ENCODE measurements at regions not wholly inside any gene's neighbourhood (a gene's known extent, or its start where the extent isn't known, plus 50 kb on each side); places are given as distances from the start of the nearest gene placed in this dataset.
"Not testable (repeated sequence)": the region's sequence is repeated elsewhere in the genome, so short reads cannot be mapped to it uniquely, and the experiment has no call there.

GRCh38 chrX:3820167-3820566, 106.7 kb upstream of the PRKX start:
- Histone ChIP-seq H3K36me3 (ENCODE audit: control insufficient read depth in 2 of 2, extremely low read depth in 1 of 2, insufficient read depth in 2 of 2, low read length in 2 of 2) (peaks cover 0 to 6% of the 10 kb centered on the region in 2 experiments), H3K4me1 (ENCODE audit: control insufficient read depth, extremely low read depth, insufficient read depth, low read length) (peaks cover 3% of the 10 kb centered on the region), H3K9me1 (replicated peaks; ENCODE audit: control insufficient read depth, extremely low read depth, insufficient read depth, low read length) (no peaks in the 10 kb centered on the region), H3K27ac (ENCODE audit: insufficient read depth, low read depth, low read length) (no peak overlapping the region), H3K79me2 (ENCODE audit: control insufficient read depth, insufficient read depth, low read length) (no peaks in the 10 kb centered on the region), H3K4me3 (replicated peaks in 1 of 3; ENCODE audit: insufficient read depth in 1 of 3, low read depth in 1 of 3, low read length in 3 of 3) (no peak overlapping the region), H3K4me2 (ENCODE audit: insufficient read depth, low read length) (no peak overlapping the region), H3K9me3 (replicated peaks; ENCODE audit: control insufficient read depth, insufficient read depth, low read length) (no peaks in the 10 kb centered on the region), H2AFZ (ENCODE audit: low read depth, low read length) (no peak overlapping the region), H4K20me1 (replicated peaks; ENCODE audit: control insufficient read depth, extremely low read depth, insufficient read depth, low read length) (no peaks in the 10 kb centered on the region), H3K27me3 (ENCODE audit: control insufficient read depth in 2 of 2, insufficient read depth in 2 of 2, low read length in 2 of 2) (no peaks in the 10 kb centered on the region), H3K9ac (replicated peaks; ENCODE audit: extremely low read depth, insufficient read depth, low read length) (no peak overlapping the region)
- FAIRE-seq (no peak), DNase-seq (ENCODE audit: low read depth, low spot score) (no peak)
- no TSS peak for BruUV-seq (replicated peaks)
- dilution Hi-C loops (cut with MboI; ENCODE audit: extremely low pct_ligation_motif_present, low sequenced_read_pairs) = no loop called here
- ChIA-PET CTCF (no interaction called here), POLR2A (no interaction called here)
- intact Hi-C loops (cut with micrococcal nuclease) = no loop called here
- TF ChIP-seq CTCF (IDR thresholded peaks at IDR 0.05; ENCODE audit: extremely low read depth in 1 of 2, insufficient read depth in 1 of 2, low read depth in 1 of 2, low read length in 2 of 2) = no peak
- no peak for TF ChIP-seq FOS (IDR thresholded peaks at IDR 0.05; ENCODE audit: borderline replicate concordance, insufficient read depth, low read length)
- TF ChIP-seq, protein P1, sequence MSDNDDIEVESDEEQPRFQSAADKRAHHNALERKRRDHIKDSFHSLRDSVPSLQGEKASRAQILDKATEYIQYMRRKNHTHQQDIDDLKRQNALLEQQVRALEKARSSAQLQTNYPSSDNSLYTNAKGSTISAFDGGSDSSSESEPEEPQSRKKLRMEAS (IDR thresholded peaks at IDR 0.05; ENCODE audit: insufficient read depth, insufficient read length) = no peak
- no peak for TF ChIP-seq MYC (IDR thresholded peaks at IDR 0.05; ENCODE audit: low read depth, low read length)
- TF ChIP-seq JUN (IDR thresholded peaks at IDR 0.05; ENCODE audit: borderline replicate concordance, insufficient read depth, insufficient read length, low read depth) = no peak
- TF ChIP-seq EZH2 (IDR thresholded peaks at IDR 0.05; ENCODE audit: borderline replicate concordance, low read depth, low read length, severe bottlenecking) = no peak
- no peak for TF ChIP-seq POLR2AphosphoS5 (IDR thresholded peaks at IDR 0.05; ENCODE audit: insufficient read depth, low read depth, low read length)
- TF ChIP-seq GATA2 (IDR thresholded peaks at IDR 0.05; ENCODE audit: insufficient read depth, insufficient read length, low read depth, low read length) = no peak
- no peak for TF ChIP-seq POLR2A (IDR thresholded peaks at IDR 0.05; ENCODE audit: low read depth, low read length)

DNA sequence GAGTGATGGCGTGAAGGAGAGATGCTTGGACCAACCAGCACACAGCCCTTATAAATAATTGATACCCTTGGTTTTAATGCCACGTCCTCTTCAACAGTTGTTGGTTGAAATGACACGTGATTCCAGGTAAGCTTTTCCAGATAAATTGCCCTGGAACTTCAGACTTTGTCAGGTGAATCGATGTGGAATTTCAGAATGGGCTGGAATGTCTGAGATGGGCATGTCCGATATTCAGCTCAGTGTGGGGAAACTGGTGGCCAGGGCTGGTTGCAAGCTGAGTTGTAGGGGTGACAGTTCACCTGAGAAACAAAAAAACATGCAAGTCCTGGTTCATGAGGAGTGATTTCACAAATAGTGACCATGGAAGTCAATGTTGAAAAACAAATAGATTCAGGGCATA, 104.0 kb upstream of the PRKX start:
- FAIRE-seq; H3K36me3 ChIP-seq (ENCODE audit: control insufficient read depth in 2 of 2, extremely low read depth in 1 of 2, insufficient read depth in 2 of 2, low read length in 2 of 2); CTCF ChIA-PET; H3K27me3 ChIP-seq (ENCODE audit: control insufficient read depth in 2 of 2, insufficient read depth in 2 of 2, low read length in 2 of 2); H3K79me2 ChIP-seq (ENCODE audit: control insufficient read depth, insufficient read depth, low read length); H3K9ac ChIP-seq (replicated peaks; ENCODE audit: extremely low read depth, insufficient read depth, low read length); BruUV-seq (replicated peaks); H3K9me3 ChIP-seq (replicated peaks; ENCODE audit: control insufficient read depth, insufficient read depth, low read length); H3K4me2 ChIP-seq (ENCODE audit: insufficient read depth, low read length); H3K9me1 ChIP-seq (replicated peaks; ENCODE audit: control insufficient read depth, extremely low read depth, insufficient read depth, low read length); DNase-seq (ENCODE audit: low read depth, low spot score); dilution Hi-C loops (cut with MboI; ENCODE audit: extremely low pct_ligation_motif_present, low sequenced_read_pairs); H3K4me3 ChIP-seq (replicated peaks in 1 of 3; ENCODE audit: insufficient read depth in 1 of 3, low read depth in 1 of 3, low read length in 3 of 3); H4K20me1 ChIP-seq (replicated peaks; ENCODE audit: control insufficient read depth, extremely low read depth, insufficient read depth, low read length); intact Hi-C loops (cut with micrococcal nuclease); H2AFZ ChIP-seq (ENCODE audit: low read depth, low read length); H3K4me1 ChIP-seq (ENCODE audit: control insufficient read depth, extremely low read depth, insufficient read depth, low read length); H3K27ac ChIP-seq (ENCODE audit: insufficient read depth, low read depth, low read length): not testable (repeated sequence)
- POLR2A ChIA-PET = interaction anchor here (0.6 kb wide), 1 partner anchor 106 kb away, joined by 3 read pairs; no protein-coding TSS in a partner anchor
